GM21723 (cell line): ENCODE measurements at regions not wholly inside any gene's neighbourhood (a gene's known extent, or its start where the extent isn't known, plus 50 kb on each side); places are given as distances from the start of the nearest gene placed in this dataset.

Experiments used
- ATAC-seq: cut with Tn5 transposase; IDR thresholded peaks from one replicate; pipeline ENCODE4 v1.9.1; 2021; ENCODE audit warnings: mild to moderate bottlenecking, moderate library complexity; ENCODE audit not compliant: unreplicated experiment

- no peak for ATAC-seq
These were observed 636.7 kb upstream of the ID2 start for GRCh38 chr2:8045081-8045614.

- ATAC-seq = no peak
These were observed 635.0 kb upstream of the ID2 start for GRCh38 chr2:8046849-8047248.

DNA sequence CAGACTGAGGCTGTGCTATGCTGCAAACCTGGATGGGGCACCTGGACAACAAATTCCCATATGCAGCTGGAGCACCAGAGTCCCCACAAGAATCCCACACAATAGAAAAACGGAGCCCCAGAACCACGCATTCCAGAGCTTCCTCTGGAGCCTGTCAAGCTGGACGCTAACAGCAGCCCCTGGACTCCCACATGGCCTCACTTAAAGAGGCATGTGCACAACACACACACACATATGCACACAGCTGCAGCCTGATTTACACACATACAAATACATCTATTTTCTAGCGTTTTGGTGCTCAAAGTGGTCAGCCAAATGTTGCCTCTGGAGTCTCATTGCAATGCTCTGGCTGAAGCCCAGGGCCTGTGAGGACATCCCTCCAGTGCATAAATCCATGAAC, 632.7 kb upstream of the ID2 start:
- no peak for ATAC-seq

DNA sequence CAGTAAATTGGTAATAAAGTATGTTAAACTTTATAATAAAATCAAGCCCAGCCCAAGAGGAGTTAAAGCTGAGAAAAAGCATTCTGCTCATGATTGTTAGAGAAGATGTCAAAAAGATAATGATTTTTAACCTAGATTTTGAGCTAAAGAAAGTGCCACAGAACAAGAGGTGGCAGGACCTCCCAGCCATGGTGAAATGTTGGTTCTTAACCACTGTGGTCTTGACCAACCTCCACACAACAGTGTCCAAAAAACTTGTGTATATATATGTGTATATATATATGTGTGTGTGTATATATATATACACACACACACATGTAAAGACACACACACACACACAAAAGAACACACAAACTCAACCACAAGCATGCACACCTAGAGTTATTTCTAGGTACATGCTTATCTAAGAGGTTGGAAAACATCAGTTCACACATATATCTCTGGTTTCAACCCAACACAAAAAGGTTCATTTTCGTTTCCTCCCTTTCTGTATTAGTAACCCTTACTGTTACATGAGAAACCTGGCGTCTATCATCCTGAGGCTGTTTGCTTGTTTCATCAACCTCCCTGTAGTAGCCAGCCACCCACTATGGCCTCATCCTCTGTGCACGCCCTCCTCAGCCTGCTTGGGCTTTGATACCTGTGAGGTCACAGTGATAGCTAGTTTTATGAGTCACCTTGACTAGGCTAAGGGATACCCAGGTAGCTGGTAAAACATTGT, 631.8 kb upstream of the ID2 start:
- ATAC-seq = peak; percentile 94

- ATAC-seq = no peak
These were observed 628.6 kb upstream of the ID2 start for GRCh38 chr2:8053216-8053615.

GRCh38 chr2:8054070-8054469, 627.8 kb upstream of the ID2 start:
- ATAC-seq = no peak

DNA sequence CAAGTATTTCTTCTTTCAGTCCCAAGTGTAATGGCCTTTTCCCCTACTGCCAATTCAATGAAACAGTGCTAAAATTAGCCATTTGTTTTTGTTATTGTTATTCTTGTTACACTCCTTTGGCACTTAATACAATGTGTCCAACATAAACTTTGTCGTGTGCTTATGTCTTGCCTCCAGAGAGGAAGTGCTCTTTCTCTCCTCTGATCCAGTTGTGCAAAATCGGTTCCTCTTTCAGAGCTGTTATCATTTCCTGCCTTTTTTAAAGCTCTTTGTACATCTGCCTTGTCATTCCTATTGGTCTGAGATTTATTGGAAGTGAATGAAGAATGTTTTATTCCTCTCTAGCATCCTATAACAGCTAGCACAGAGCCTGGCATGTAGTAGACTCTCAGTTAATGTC, 623.2 kb upstream of the ID2 start:
- peak; percentile 70 for ATAC-seq

GRCh38 chr2:8059255-8059654, 622.6 kb upstream of the ID2 start:
- no peak for ATAC-seq

DNA sequence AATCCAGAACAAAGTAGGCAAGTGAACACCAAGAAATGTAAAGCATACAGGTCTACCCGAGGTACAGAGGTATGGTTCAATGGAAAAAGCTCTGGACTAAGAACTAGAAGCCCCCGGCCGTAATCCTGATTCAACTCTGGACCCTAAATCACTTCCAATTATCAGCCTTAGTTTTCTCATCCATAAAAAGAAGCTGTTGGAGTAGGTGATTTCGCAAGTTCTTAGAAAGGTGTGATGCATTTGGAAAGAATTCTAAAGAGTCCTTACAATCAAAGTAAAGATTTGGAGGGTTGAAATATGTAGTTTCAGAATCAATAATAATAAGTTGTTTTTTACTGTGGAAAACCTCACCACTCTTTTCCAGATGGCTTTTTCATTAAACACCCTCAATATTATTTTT, 622.1 kb upstream of the ID2 start:
- ATAC-seq = no peak

- ATAC-seq = no peak
These were observed 620.6 kb upstream of the ID2 start for GRCh38 chr2:8061219-8061618.

DNA sequence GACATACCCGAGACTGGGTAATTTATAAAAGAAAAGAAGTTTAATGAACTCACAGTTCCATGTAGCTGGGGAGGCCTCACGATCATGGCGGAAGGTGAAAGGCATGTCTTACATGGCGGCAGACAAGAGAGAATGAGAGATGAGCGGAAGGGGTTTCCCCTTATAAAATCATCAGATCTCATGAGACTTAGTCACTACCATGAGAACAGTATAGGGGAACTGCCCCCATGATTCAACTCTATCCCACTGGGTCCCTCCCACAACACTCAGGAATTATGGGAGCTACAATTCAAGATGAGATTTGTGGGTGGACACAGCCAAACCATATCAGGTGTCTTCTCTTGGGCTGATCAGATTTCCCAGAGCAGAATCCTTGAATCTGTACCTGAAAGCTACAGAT, 617.3 kb upstream of the ID2 start:
- no peak for ATAC-seq

DNA sequence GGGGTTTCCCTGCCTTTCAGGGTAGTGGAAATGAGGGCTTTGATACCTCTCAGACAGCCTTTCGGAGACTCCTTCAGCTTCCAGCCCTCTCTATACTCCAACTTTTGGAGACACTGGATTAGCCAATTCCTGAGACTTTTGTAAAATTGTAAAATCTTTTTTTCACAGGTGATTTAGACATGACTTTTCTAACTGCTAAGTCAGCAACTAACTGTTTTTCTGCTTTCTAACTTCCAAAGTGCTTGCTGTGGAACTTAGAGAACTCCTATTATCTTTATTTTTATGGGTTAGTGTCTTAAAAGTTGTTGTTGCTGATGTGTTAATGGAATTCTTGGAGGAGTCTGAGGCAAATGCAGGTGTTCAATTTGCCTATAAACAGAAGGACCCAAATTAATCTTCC, 616.7 kb upstream of the ID2 start:
- ATAC-seq = no peak

DNA sequence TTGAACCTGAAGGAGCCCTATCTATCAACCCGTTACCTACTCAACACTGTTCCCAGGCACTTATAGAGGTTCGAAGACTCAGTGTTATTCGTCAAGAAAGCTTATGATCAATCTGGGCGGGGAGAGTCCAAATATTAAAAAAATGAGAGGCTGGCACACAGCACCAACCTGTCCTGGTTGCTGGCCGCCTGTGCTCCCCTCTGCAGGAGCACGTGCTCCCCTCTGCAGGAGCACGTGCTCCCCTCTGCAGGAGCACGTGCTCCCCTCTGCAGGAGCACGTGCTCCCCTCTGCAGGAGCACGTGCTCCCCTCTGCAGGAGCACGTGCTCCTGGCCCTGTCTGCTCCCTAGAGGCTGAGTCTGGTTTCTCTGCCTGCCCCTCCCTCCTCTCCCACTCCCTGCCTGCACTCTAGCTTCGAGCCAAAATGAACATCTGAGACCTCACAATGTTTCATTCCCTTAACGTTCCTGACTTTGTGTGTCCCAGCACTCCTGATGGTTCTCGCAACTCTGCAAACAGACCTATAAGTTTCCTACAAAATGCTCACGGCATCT, 614.0 kb upstream of the ID2 start:
- no peak for ATAC-seq

DNA sequence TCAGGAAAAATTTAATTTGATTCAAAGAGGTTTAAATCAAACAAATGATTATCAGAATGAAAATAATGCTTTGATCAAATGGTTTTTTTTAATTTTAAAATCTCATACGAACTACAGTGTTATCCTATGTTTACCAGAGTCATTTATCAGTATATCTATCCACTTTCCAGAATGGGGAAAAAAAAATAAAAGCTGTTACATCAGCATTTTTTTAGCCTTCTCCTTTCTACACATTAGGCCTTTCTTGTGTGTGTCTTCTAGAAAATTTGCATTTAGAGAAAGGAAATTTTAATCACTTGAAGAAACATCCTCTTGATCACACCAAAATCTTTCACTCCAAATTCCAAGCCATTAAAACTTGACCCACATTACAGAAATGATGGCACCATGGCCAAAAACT, 608.9 kb upstream of the ID2 start:
- no peak for ATAC-seq

DNA sequence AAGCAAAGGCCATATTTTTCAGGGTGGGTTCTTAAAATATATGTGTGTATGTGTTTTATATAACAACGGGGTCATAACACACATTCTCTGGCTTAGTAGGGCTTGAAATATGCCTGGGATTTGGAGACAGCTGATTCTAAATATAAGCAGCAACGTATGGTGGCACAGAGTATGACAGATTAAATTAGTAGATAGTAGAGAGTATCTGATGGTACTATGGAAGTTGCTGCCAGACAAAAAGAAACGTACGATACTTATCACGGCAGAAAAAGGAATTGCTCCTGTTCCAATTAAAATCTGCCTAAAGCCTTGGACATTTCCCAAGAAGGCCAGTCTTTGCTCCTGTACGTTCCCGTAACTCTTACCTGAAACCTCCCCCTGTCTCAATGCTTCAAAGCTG, 607.9 kb upstream of the ID2 start:
- ATAC-seq = no peak

DNA sequence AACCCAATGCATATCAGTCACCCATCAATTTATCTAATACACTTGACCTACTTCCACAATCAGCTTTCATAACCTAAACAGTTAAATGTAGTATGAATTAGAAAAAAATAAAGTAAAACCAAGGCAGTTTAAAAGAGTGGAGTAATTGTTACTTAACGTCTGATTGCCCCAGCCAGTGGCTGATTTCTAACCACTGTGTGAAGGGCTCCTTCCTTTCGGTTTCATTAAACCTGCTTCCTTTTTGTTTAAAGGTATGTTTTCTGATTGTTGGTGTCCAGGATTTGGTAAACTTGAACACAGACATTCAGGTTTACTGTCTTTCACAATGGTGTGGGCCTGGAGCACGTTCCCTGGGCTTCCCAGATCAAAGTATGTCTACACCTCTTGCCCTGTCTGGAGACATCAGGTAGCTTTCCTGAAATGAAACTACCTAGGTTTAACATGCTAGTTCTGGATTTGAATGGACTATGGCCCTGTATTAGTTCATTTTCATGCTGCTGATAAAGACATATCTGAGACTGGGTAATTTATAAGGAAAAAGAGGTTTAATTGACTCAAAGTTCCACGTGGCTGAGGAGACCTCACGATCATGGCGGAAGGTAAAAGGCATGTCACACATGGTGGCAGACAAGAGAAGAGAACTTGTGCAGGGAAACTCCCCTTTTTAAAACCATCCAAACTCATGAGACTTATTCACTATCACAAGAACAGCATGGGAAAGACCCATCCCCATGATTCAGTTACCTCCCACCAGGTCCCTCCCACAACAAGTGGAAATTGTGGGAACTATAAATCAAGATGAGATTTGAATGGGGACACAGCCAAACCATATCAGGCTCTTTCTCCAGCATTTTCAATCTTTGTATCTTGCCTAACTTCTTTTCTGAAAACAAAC, 605.2 kb upstream of the ID2 start:
- ATAC-seq = no peak

- ATAC-seq = no peak
These were observed 603.2 kb upstream of the ID2 start for GRCh38 chr2:8078705-8079104.

DNA sequence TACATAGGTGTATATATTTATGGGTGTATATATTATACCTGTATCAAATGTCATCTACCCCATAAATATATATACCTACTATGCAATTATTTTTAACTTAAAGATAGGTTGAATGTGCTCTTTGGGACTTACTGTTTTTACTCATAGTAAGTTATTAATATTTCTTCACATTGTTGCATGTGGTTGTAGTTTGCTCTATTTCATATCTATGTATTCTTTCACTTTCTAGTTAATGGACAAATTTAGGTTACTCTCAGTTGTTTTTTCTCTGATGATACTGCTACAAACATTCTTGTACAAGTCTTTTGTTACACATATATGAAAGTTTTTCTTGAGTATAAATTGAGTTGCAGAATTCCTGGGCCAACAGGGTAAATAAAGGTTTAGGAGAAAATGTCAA, 601.8 kb upstream of the ID2 start:
- ATAC-seq = peak; percentile 73

DNA sequence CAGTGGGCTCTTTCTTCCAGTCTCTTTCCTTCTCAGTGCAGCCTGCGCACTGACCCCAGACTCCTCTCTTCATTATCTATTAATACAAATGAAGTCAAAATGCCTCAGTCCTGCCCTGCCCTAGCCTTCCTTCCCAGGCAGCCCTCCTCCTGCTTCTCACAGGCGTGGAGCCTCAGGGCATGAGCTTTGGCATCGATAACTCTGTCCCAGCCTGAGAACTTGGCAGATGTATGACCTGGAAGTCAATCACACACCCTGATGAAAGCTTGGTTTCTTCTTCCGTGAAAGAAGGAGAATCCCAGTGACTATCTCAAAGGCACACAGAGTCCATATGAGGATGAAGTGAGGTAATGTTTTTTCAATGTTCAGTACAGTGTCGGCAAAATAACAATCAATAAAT, 600.7 kb upstream of the ID2 start:
- no peak for ATAC-seq

- no peak for ATAC-seq
These were observed 599.0 kb upstream of the ID2 start for GRCh38 chr2:8082840-8083239.

GRCh38 chr2:8086357-8086756, 595.5 kb upstream of the ID2 start:
- no peak for ATAC-seq
